NOMO-1 (cell line): ENCODE measurements at regions not wholly inside any gene's neighbourhood (a gene's known extent, or its start where the extent isn't known, plus 50 kb on each side); places are given as distances from the start of the nearest gene placed in this dataset.
"Not testable (repeated sequence)": the region's sequence is repeated elsewhere in the genome, so short reads cannot be mapped to it uniquely, and the experiment has no call there.

Source experiments
- DNase-seq, 2 experiments: peaks; one replicate each; lab custom pipeline; 2025; ENCODE audit not compliant: unreplicated experiment in 2 of 2; lab: John Stamatoyannopoulos, UW

GRCh38 chr2:111463956-111464355 lies 343.2 kb downstream of the BCL2L11 start:
- DNase-seq = not testable (repeated sequence)

GRCh38 chr2:111464367-111464766 lies 343.7 kb downstream of the BCL2L11 start:
- not testable (repeated sequence) for DNase-seq

DNA sequence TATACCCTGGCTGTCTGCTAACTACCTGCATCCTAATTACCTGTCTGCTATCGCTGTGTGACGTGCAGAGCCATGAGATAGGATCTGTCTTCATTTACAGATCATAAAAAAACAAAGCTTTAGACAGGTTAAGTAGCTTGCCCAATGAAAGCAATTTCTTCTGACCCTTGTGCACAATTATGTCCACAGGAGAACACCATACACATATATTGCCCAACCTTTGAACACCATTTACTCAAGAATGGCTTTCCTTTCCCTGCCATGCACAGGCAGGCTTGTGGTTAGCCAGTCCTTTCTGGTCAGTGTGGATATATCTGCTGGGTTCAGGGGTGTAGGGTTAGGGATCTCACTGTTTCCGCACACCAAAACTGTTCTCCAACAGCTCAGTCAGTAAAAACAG lies 344.8 kb downstream of the BCL2L11 start:
- DNase-seq = not testable (repeated sequence)

DNA sequence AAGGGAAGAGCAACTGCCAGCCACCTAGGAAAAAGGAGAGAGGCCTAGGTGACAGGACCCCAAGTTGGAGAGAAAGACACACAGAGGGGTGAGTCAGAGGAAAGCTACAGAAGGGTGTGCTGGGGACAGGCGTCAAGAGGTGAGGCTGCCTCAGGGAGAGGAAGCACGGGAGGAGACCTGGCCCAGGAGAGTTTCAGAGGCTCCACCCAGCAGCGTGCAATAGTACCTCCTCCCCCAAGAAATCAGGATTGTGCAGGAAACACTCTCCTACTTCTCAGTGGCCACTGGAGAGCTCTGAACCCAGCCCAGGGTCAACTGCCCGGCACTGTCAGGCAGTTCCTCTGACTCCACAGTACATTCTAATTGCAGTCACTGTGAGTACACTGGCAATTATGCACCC lies 346.0 kb downstream of the BCL2L11 start:
- not testable (repeated sequence) for DNase-seq

- not testable (repeated sequence) for DNase-seq
Observed at GRCh38 chr2:111470924-111471323, 350.2 kb downstream of the BCL2L11 start.

DNA sequence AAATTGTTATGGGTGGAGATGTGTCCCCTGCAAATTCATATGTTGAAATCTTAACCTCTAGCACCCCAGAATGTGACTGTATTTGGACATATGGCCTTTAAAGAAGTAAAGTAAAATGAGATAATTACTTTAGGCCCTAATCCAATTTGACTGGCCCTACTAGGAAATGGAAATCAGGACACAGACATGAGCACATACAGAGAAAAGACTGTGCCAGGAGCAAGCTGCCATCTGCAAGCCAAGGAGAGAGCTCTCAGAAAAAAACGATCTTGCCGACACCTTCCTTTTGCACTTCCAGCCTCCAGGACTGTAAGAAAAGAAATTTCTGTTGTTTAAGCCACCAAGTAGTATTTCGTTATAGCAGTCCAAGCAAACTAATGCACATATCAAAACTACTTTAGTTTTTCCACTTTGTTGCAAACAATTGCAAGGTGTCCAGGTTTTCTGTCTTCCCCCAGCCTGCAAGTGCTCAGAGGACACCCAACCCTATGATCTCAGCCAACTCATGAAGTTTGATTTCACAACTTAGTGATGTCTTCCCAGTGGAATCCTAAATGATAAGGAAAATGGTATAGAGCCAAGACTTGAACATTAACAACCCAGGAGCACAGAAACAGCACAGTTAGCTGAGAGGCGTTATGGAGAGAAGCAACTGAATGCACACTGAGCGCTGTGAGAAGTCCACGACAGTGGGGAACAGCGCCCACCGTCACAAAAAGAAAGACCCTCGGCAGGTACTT lies 351.2 kb downstream of the BCL2L11 start:
- DNase-seq = not testable (repeated sequence)

- DNase-seq = not testable (repeated sequence)
Observed at GRCh38 chr2:111472844-111473403, 352.2 kb downstream of the BCL2L11 start.

DNA sequence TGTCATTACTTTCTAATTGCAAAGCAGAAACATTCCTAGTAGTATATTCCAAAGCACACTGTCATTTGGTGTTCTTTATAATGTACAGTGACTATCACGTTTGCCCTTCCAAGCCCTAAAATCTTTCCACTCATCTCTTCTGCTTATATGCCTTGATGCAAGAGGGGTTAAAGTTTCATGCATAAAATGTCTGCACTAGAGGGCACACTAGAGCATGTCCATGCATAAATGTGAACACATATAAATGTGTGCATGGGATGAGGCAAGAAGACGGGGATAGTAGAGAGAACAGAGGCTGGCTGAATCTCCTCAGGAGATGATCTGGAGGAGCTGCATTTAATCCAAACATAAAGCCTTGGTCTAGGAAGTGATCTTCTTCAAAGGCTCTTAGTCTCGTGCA lies 352.8 kb downstream of the BCL2L11 start:
- not testable (repeated sequence) for DNase-seq

- not testable (repeated sequence) for DNase-seq
Observed at GRCh38 chr2:111474198-111474705, 353.5 kb downstream of the BCL2L11 start.

DNA sequence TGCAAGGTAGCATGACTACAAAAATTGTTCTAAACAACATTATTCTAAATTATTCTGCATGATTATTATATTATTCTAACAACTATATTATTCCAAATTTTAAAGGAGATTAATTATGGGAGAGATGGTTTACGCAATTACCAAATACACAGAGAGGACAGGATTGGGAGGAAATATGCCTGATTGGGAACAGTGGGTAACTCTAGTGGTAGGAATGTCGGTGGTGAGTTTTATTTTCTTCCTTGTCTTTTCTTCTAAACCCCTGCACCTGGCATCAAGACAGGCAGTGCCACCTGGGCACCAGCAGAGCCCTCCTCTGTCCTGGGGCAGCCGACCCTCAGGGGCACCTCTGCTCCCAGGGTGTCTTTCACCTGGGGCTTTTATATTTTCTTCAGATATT lies 357.6 kb downstream of the BCL2L11 start:
- DNase-seq = not testable (repeated sequence)

DNA sequence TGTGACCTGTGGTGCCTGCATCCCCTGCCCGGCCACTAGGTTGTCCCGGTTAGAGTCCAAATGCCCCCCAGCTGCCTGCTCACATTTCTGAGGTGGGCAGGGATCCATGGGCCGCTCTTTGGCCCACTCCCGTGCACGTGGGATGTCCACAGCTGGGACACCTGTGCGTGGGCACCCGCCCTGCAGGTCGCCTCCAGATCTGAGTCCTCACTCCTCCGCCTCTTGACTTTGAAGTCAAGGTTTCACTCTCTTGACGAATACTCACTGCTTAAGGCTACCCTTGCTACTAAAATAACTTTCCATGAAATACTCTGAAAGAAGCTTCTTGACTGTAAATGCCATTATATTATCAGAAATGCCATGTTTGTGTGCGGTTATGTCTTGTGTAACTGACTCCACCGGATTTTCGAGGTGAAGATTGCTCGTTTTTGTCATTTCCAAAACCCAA lies 358.2 kb downstream of the BCL2L11 start:
- not testable (repeated sequence) for DNase-seq

- not testable (repeated sequence) for DNase-seq
Observed at GRCh38 chr2:111480016-111480625, 359.4 kb downstream of the BCL2L11 start.

DNA sequence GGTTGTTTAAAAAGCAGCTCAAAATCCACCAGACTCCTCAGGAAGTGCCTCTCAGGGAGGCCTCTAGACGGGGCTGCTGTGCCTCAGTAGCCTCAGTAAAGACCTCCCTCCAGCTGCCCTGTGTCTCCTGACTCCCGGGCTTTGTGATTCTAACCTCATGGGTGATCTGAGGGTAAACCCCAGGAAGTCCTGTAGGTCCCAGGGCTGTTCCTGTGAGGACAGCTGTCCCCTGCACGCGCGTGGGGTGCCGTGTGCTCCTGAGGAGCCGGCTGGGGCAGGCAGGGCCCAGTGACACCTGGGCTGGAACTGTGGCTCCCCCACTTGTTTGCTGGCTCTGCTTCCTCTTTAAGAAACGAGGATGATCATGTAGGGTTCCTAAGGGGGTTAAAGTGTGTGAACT lies 359.9 kb downstream of the BCL2L11 start:
- DNase-seq = not testable (repeated sequence)

- not testable (repeated sequence) for DNase-seq
Observed at GRCh38 chr2:111481219-111481618, 360.5 kb downstream of the BCL2L11 start.

- DNase-seq = not testable (repeated sequence)
Observed at GRCh38 chr2:111482987-111483679, 362.4 kb downstream of the BCL2L11 start.

DNA sequence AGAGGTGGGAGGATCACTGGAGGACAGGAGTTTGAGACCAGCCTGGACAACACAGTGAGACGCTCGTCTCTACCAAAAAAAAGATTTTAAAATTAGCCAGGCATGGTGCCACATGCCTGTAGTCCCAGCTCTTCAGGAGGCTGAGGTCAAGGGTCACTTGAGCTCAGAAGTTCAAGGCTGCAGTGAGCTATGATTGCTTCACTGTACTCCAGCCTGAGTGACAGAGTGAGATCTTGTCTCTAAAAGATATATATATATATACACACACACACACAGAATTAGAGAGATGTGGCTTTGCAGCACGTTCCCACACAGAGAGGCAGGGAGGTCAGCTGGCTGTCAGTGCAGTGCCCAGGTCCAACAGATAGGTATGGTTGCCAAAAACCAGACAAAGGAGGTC lies 363.4 kb downstream of the BCL2L11 start:
- DNase-seq = not testable (repeated sequence)

GRCh38 chr2:111485895-111486294 lies 365.2 kb downstream of the BCL2L11 start:
- not testable (repeated sequence) for DNase-seq

DNA sequence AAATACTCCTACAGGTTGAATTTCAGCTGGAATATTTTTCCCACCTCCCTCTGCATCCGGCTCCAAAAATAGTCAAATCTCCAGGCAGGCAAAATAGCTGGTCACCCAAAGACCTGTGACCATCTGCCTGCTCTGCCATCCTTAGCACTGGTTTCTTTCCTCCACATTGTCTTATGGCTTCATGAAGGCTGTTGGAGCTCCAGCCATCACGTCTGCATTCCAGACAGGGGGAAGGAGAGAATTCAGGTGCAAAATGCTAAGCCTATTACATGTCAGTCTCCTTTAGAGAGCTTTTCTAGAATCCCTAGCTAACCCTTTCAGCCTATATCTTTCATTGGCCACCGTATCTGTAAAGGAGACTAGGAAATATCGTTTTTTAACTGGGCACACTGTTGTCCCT lies 367.7 kb downstream of the BCL2L11 start:
- not testable (repeated sequence) for DNase-seq

DNA sequence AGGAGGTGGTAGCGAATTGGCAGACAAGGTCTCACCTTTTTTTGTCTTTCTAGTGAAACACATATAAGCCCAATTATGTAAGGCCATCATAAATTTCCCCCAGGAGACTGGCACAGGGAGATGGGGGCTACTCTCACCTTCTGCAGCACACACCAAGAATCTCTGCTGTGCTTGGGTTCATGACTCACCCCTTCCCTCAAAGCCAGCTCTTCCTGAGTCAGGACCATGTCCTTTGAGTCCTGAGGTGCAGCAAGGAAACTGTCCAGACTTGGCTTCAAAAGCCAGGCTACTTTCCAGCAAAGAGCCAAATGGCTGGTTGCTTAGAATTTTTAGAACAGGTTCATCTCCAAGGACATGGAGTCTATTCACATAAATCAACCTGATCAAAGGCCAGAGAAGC lies 368.7 kb downstream of the BCL2L11 start:
- DNase-seq = not testable (repeated sequence)

- not testable (repeated sequence) for DNase-seq
Observed at GRCh38 chr2:111491181-111491580, 370.5 kb downstream of the BCL2L11 start.

GRCh38 chr2:111491614-111492013 lies 370.9 kb downstream of the BCL2L11 start:
- not testable (repeated sequence) for DNase-seq
